ENCODE measurements at regions not wholly inside any gene's neighbourhood (a gene's known extent, or its start where the extent isn't known, plus 50 kb on each side); places are given as distances from the start of the nearest gene placed in this dataset.

GRCh38 chr1:219528633-219529032 lies 84.3 kb downstream of the ZC3H11B start:
- H3K4me3 Mint-ChIP-seq, result no peak overlapping the region
- H3K36me3 Mint-ChIP-seq (ENCODE audit: low read depth), result no peaks in the 10 kb centered on the region
- DNase-seq (no peak), ATAC-seq (no peak)
- H3K27ac Mint-ChIP-seq, result no peak overlapping the region
- H3K4me1 Mint-ChIP-seq (ENCODE audit: low read depth), result no peaks in the 10 kb centered on the region
- H3K27me3 Mint-ChIP-seq, result peaks cover 5% of the 10 kb centered on the region
- ChIA-PET CTCF (no interaction called here), POLR2A (no interaction called here)
- intact Hi-C loops (cut with micrococcal nuclease), result no loop called here
- no peak for TF ChIP-seq CTCF (IDR thresholded peaks at IDR 0.05)
- H3K9me3 Mint-ChIP-seq, result no peaks in the 10 kb centered on the region

GRCh38 chr1:219527994-219528393 lies 84.9 kb downstream of the ZC3H11B start:
- DNase-seq (no peak), ATAC-seq (no peak)
- Mint-ChIP-seq H3K4me1 (ENCODE audit: low read depth) (no peaks in the 10 kb centered on the region), H3K27me3 (peaks cover 5% of the 10 kb centered on the region), H3K27ac (no peak overlapping the region), H3K4me3 (no peak overlapping the region), H3K36me3 (ENCODE audit: low read depth) (no peaks in the 10 kb centered on the region), H3K9me3 (no peaks in the 10 kb centered on the region)
- intact Hi-C loops (cut with micrococcal nuclease), result no loop called here
- POLR2A ChIA-PET, result no interaction called here
- CTCF ChIA-PET, result no interaction called here
- no peak for TF ChIP-seq CTCF (IDR thresholded peaks at IDR 0.05)

GRCh38 chr1:219526074-219526473 lies 86.8 kb downstream of the ZC3H11B start:
- no peaks in the 10 kb centered on the region for H3K9me3 Mint-ChIP-seq
- no peak for TF ChIP-seq CTCF (IDR thresholded peaks at IDR 0.05)
- ATAC-seq, result no peak
- H3K4me3 Mint-ChIP-seq, result no peak overlapping the region
- H3K4me1 Mint-ChIP-seq (ENCODE audit: low read depth), result no peaks in the 10 kb centered on the region
- ChIA-PET CTCF (no interaction called here), POLR2A (no interaction called here)
- peaks cover 2% of the 10 kb centered on the region for H3K27me3 Mint-ChIP-seq
- intact Hi-C loops (cut with micrococcal nuclease), result no loop called here
- no peak overlapping the region for H3K27ac Mint-ChIP-seq
- DNase-seq, result no peak
- no peaks in the 10 kb centered on the region for H3K36me3 Mint-ChIP-seq (ENCODE audit: low read depth)

DNA sequence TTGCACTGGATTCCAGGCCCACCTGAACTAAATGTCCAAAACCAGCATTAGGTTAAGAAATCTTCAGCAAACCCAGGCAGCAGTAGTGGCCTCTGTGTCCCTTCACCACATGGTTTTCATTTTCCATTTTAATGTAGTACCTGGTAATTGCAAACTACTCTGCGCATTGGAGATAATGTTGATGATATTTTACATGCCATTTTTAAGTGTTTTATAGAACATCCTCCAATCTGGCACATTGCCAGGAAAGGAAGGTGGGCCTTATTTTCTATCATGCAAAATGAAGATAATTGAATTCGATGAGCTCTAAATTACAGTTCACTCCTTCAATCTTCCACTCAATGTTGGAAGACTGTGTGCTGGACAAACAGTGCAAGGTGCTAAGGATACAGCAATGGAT lies 89.5 kb downstream of the ZC3H11B start:
- intact Hi-C loops (cut with micrococcal nuclease), result no loop called here
- no peak overlapping the region for H3K4me3 Mint-ChIP-seq
- no peak for TF ChIP-seq CTCF (IDR thresholded peaks at IDR 0.05)
- no peaks in the 10 kb centered on the region for H3K4me1 Mint-ChIP-seq (ENCODE audit: low read depth)
- ATAC-seq (no peak), DNase-seq (no peak)
- POLR2A ChIA-PET, result no interaction called here
- no peaks in the 10 kb centered on the region for H3K27me3 Mint-ChIP-seq
- H3K9me3 Mint-ChIP-seq, result no peaks in the 10 kb centered on the region
- H3K27ac Mint-ChIP-seq, result no peak overlapping the region
- CTCF ChIA-PET, result no interaction called here
- H3K36me3 Mint-ChIP-seq (ENCODE audit: low read depth), result no peaks in the 10 kb centered on the region

DNA sequence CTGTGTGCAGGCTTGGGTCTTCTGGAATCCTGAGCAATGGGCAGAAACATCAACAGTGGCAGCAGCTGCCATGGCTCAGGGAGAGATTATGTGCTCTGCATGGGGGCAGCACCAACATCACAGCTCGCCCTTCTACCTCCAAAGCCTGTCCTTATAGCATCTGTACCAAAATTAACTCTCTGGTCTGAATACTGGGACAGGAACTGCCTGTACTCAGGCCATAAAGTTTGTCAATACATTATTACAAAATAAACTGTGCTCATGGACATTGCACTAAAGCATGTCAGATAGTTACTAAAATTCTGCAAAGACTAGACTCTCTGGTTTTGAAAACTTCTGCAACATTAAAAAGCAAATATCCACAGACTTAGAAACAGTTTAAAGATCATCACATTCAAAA lies 91.6 kb downstream of the ZC3H11B start:
- CTCF ChIA-PET, result interaction anchor here (1.3 kb wide), 1 partner anchor 12 kb away, joined by 3 read pairs; no protein-coding TSS in a partner anchor

More for the DNA sequence above, 91.6 kb downstream of the ZC3H11B start:
- Mint-ChIP-seq H3K36me3 (ENCODE audit: low read depth) (no peaks in the 10 kb centered on the region), H3K9me3 (no peaks in the 10 kb centered on the region), H3K4me3 (no peak overlapping the region), H3K27me3 (no peaks in the 10 kb centered on the region), H3K4me1 (ENCODE audit: low read depth) (no peaks in the 10 kb centered on the region), H3K27ac (no peak overlapping the region)
- no peak for TF ChIP-seq CTCF (IDR thresholded peaks at IDR 0.05)
- ATAC-seq (no peak), DNase-seq (no peak)
- intact Hi-C loops (cut with micrococcal nuclease), result no loop called here
- POLR2A ChIA-PET, result no interaction called here

Measured in activated CD8-positive, alpha-beta T cell treated with anti-CD3 and anti-CD28 coated beads for 36 hours (primary cell).